ENCODE measurements at regions not wholly inside any gene's neighbourhood (a gene's known extent, or its start where the extent isn't known, plus 50 kb on each side); places are given as distances from the start of the nearest gene placed in this dataset.

DNA sequence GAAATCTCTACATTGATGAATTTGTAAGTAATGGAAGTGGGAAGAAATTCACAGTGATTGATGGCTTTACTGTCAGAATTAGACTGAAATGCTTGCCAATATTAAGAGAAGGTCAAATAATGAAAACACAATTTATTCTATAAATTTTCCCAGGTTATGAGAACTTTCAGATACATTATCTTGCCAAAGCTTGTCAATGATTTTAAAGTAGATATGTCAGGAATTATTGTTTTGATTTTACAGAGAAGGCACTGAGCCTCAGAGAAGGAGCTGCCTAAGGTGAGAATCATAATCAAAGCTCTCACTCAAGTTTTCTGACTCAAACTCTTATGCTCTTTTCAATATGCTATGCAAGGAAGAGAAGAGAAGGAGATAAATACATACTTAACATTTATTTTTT, 564.0 kb upstream of the RGMB start:
- TF ChIP-seq, protein P1, sequence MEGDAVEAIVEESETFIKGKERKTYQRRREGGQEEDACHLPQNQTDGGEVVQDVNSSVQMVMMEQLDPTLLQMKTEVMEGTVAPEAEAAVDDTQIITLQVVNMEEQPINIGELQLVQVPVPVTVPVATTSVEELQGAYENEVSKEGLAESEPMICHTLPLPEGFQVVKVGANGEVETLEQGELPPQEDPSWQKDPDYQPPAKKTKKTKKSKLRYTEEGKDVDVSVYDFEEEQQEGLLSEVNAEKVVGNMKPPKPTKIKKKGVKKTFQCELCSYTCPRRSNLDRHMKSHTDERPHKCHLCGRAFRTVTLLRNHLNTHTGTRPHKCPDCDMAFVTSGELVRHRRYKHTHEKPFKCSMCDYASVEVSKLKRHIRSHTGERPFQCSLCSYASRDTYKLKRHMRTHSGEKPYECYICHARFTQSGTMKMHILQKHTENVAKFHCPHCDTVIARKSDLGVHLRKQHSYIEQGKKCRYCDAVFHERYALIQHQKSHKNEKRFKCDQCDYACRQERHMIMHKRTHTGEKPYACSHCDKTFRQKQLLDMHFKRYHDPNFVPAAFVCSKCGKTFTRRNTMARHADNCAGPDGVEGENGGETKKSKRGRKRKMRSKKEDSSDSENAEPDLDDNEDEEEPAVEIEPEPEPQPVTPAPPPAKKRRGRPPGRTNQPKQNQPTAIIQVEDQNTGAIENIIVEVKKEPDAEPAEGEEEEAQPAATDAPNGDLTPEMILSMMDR (IDR thresholded peaks at IDR 0.05): no peak
- no peak for TF ChIP-seq POLR2A (IDR thresholded peaks at IDR 0.05)
